ENCODE measurements at regions not wholly inside any gene's neighbourhood (a gene's known extent, or its start where the extent isn't known, plus 50 kb on each side); places are given as distances from the start of the nearest gene placed in this dataset.

- TF ChIP-seq, protein P1, sequence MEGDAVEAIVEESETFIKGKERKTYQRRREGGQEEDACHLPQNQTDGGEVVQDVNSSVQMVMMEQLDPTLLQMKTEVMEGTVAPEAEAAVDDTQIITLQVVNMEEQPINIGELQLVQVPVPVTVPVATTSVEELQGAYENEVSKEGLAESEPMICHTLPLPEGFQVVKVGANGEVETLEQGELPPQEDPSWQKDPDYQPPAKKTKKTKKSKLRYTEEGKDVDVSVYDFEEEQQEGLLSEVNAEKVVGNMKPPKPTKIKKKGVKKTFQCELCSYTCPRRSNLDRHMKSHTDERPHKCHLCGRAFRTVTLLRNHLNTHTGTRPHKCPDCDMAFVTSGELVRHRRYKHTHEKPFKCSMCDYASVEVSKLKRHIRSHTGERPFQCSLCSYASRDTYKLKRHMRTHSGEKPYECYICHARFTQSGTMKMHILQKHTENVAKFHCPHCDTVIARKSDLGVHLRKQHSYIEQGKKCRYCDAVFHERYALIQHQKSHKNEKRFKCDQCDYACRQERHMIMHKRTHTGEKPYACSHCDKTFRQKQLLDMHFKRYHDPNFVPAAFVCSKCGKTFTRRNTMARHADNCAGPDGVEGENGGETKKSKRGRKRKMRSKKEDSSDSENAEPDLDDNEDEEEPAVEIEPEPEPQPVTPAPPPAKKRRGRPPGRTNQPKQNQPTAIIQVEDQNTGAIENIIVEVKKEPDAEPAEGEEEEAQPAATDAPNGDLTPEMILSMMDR (IDR thresholded peaks at IDR 0.05; ENCODE audit: borderline replicate concordance, extremely low read depth, low read length, poor library complexity, severe bottlenecking) = no peak
- TF ChIP-seq EZH2 (IDR thresholded peaks at IDR 0.05; ENCODE audit: borderline replicate concordance, low read depth, low read length, severe bottlenecking) = no peak
Measured at GRCh38 chr3:3403700-3404099, 224.2 kb upstream of the CRBN start.
